GM10266 (cell line): ENCODE measurements at regions not wholly inside any gene's neighbourhood (a gene's known extent, or its start where the extent isn't known, plus 50 kb on each side); places are given as distances from the start of the nearest gene placed in this dataset.

ENCODE experiments used
- DNase-seq: peaks from one replicate; pipeline ENCODE4 v3.0.0; 2012; ENCODE audit errors: extremely low spot score
- CTCF ChIP-seq: IDR thresholded peaks from 2 replicates; pipeline ENCODE4 v1.5.1; 2012; ENCODE audit warnings: mild to moderate bottlenecking, low read depth; ENCODE audit not compliant: control insufficient read depth, insufficient read depth; ENCODE audit errors: missing control alignments

- DNase-seq: no peak
- no peak for TF ChIP-seq CTCF
Observed at GRCh38 chr12:88996200-88996788, 356.0 kb downstream of the DUSP6 start.

DNA sequence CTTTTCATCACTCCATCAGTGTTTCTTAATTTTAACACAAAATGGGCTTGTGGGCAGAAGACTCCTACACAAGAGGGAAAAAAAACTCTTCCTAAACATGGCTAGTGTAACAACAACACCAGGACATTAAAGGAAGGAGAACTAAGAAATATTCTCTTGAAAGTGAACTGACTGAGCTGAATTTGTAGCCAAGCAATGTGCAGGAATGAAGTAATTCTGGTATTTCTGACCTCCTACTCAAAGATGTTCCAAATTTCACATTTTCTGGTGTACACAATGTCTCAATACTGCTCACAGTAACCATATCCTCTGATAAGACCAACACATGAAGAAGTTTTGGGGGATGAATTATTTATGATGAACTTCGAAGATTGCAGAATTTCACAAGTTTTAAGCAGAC lies 357.3 kb downstream of the DUSP6 start:
- no peak for TF ChIP-seq CTCF
- no peak for DNase-seq

DNA sequence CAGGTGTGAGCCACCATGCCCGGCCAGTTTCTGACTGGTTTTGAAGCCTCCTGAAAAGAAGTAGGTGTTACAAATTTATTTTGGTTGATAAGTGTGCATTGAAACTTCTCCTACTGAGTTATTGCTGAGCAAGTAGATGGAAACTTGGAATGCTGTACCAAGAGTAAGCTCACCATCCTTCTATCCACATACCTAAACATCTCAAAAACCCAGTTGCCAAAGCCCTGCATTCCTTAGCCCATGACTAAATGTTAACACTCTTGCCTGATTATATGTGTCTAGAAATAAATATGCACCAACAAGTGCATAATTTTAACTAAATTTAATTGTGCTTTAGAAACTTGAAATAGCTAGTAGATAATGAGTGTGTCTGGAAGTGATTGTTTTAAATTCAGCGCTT lies 357.8 kb downstream of the DUSP6 start:
- no peak for DNase-seq
- no peak for TF ChIP-seq CTCF

GRCh38 chr12:88993651-88994050 lies 358.6 kb downstream of the DUSP6 start:
- TF ChIP-seq CTCF: peak; percentile 36
- peak; percentile 10 for DNase-seq

DNA sequence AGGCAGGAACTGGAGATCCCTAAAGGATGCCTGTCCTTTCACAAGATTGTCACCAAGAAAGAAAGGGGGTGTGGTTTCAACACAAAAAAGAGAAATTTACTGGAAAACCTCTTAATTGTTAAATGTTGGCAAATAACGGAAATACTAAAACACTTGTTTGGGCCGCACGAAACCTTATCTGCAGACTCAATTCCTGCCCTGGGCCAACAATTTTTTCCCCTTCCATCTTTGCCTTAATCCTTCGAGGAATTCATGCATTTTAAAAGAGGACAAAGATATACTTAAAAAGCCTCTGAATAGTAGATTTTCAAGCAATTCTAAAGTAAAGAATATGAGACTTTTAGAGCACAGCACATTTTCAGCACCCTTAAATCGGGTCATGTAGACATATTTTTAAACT lies 366.2 kb downstream of the DUSP6 start:
- no peak for DNase-seq
- no peak for TF ChIP-seq CTCF

DNA sequence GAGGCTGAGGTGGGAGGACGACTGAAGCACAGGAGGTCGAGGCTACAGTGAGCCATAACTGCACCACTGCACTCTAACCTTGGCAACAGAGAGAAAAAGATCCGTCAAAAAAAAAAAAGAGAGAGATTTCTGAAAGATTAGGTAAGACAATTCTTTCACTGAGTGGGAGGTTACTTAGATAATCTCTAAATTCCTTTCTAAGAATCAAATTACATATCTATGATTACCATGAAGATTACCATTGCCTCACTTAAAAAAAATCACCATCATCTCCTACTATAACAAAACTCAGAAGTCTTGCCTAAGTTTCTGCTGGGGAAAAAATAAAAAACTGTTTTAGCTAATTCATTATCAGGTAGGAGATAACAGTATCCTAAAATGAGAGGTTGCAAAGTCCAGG lies 366.7 kb downstream of the DUSP6 start:
- no peak for TF ChIP-seq CTCF
- no peak for DNase-seq

DNA sequence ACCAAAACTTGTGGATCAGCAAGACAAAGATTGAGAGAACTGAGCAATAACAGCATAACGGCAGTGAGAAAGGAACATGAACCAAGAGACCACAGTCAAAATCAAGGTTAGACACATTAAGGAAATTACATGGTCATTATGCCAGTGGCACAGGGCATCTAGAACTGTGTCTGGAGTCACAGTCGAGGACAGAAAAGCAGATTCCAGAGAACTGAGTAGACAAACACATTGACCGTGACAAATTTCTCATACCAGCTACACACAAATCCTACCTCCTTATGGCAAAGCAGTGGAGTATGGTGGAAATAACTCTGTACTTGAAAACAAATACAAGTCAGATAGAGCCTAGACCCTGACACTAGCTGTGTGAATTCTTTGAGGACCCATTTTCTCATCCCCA lies 367.3 kb downstream of the DUSP6 start:
- no peak for DNase-seq
- no peak for TF ChIP-seq CTCF
